Uterus (tissue), 3 donors: ENCODE measurements at regions not wholly inside any gene's neighbourhood (a gene's known extent, or its start where the extent isn't known, plus 50 kb on each side); places are given as distances from the start of the nearest gene placed in this dataset.
"Not testable (repeated sequence)": the region's sequence is repeated elsewhere in the genome, so short reads cannot be mapped to it uniquely, and the experiment has no call there.

Experiments
- DNase-seq, 2 donors: peaks; one replicate each; pipeline ENCODE4 v3.0.0-alpha.2; 2019 to 2020
- H3K27ac ChIP-seq, 2 donors: fragments of 200-600 bp; sonication (generic); 1 replicate in 1 of 2; 2 replicates in 1 of 2; pipeline ENCODE4 v1.5.1; 2016 to 2018
- H3K27me3 ChIP-seq, 2 donors: fragments of 200-600 bp; sonication (generic); one replicate each; pipeline ENCODE4 v1.5.1; 2018 to 2019; ENCODE audit warnings: control low read depth in 1 of 2
- H3K36me3 ChIP-seq, 2 donors: fragments of 200-600 bp; sonication (generic); one replicate each; pipeline ENCODE4 v1.5.1; 2019; ENCODE audit warnings: control low read depth in 1 of 2
- H3K4me1 ChIP-seq, 2 donors: fragments of 200-600 bp; sonication (generic); one replicate each; pipeline ENCODE4 v1.5.1; 2018 to 2019; ENCODE audit warnings: control low read depth in 1 of 2
- H3K4me3 ChIP-seq, 2 donors: fragments of 200-600 bp; sonication (generic); 1 replicate in 1 of 2; 2 replicates in 1 of 2; pipeline ENCODE4 v1.5.1; 2018 to 2019; ENCODE audit warnings: mild to moderate bottlenecking in 1 of 2
- H3K9me3 ChIP-seq, 2 donors: fragments of 200-600 bp; sonication (generic); one replicate each; pipeline ENCODE4 v1.5.1; 2019; ENCODE audit warnings: control low read depth in 1 of 2
- POLR2A ChIP-seq, 2 donors: fragments of 450-650 bp; IDR thresholded peaks; one replicate each; pipeline ENCODE4 v1.6.1; 2016; ENCODE audit warnings: antibody characterized with exemption in 2 of 2, mild to moderate bottlenecking in 1 of 2, moderate library complexity in 1 of 2
- intact Hi-C: fragments of 100-400 bp; cut with DNase I; formaldehyde crosslinking; loops from one replicate; pipeline ENCODE4 v1.15.1; 2023; ENCODE audit warnings: low total_unique reads
- TF ChIP-seq, protein P1 (sequence below), 4 experiments: fragments of 200-600 bp in 2 of 4; fragments of 450-650 bp in 2 of 4; sonication (generic) in 2 of 4; IDR thresholded peaks; one replicate each; pipeline ENCODE4 v1.5.1; 2016 to 2019; ENCODE audit warnings: antibody characterized with exemption in 4 of 4, mild to moderate bottlenecking in 2 of 4, moderate library complexity in 1 of 4
- donor health status: DM: yes; HTN: yes; CAD: no.

DNA sequence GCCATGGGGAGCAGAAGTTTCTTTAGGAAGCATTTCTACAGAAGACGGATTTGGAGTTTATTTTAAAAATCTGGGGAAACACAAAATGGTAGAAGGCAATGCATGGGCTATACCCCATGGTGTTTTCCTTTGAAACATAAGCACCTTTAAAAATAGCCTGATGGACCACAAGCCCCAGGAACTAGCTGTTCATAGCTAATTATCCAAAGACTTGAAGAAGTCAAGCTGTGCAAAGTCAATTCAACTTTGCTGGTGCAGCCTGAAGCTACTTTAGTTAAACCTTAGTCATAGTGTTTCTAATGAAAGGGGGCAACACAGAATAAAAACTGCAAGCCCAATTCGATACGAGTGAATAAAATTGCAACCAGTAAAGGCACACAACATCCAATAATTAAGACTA is 732.5 kb downstream of the GALC start:
- H3K9me3 ChIP-seq = no peaks in the 10 kb centered on the region
- H3K27ac ChIP-seq = no peak overlapping the region
- TF ChIP-seq, protein P1, sequence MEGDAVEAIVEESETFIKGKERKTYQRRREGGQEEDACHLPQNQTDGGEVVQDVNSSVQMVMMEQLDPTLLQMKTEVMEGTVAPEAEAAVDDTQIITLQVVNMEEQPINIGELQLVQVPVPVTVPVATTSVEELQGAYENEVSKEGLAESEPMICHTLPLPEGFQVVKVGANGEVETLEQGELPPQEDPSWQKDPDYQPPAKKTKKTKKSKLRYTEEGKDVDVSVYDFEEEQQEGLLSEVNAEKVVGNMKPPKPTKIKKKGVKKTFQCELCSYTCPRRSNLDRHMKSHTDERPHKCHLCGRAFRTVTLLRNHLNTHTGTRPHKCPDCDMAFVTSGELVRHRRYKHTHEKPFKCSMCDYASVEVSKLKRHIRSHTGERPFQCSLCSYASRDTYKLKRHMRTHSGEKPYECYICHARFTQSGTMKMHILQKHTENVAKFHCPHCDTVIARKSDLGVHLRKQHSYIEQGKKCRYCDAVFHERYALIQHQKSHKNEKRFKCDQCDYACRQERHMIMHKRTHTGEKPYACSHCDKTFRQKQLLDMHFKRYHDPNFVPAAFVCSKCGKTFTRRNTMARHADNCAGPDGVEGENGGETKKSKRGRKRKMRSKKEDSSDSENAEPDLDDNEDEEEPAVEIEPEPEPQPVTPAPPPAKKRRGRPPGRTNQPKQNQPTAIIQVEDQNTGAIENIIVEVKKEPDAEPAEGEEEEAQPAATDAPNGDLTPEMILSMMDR (IDR thresholded peaks at IDR 0.05) = no peak
- TF ChIP-seq POLR2A (IDR thresholded peaks at IDR 0.05) = no peak
- no peak overlapping the region for H3K4me3 ChIP-seq
- no peaks in the 10 kb centered on the region for H3K4me1 ChIP-seq
- intact Hi-C loops = no loop called here
- no peaks in the 10 kb centered on the region for H3K36me3 ChIP-seq
- DNase-seq = no peak
- no peaks in the 10 kb centered on the region for H3K27me3 ChIP-seq

DNA sequence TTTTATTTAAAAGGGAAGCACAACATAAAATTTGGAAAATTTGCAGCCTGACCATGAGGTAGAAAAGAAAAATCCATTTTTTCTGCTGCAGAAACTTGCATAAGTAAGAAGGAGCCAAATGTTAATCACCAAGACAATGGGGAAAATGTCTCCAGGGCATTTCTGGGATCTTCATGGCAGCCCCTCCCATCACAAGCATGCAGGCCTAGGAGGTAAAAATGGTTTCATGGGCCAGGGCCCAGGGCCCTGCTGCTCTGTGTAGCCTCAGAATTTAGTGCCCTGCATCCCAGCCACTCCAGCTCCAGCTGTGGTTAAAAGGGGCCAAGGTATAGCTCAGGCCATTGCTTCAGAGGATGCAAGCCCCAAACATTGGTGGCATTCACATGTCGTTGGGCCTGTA is 735.6 kb downstream of the GALC start:
- Histone ChIP-seq H3K27me3 (no peaks in the 10 kb centered on the region), H3K27ac (no peak overlapping the region), H3K36me3 (no peaks in the 10 kb centered on the region), H3K4me3 (no peak overlapping the region), H3K9me3 (no peaks in the 10 kb centered on the region), H3K4me1 (no peaks in the 10 kb centered on the region)
- no peak for DNase-seq
- intact Hi-C loops = no loop called here
- TF ChIP-seq POLR2A (IDR thresholded peaks at IDR 0.05) = no peak
- TF ChIP-seq, protein P1 (IDR thresholded peaks at IDR 0.05) = no peak

DNA sequence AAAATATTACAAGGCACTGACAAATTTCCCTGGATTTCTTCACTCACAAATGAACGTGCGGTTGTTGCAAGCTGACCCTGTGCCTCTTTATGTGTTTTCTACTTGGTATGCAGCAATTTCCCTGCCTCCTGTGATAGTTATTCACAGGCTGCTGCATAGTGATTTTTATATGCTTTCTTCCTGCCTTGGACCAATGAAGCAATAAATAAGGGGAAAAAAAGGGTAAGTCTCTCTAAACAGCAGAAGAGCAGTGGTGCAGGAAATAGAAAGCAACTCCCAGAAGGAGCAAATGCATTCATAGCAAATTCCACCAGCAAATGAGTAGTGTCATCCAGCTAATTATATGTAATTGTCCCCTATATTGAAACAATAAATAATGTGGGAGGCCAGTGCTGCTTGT is 737.9 kb downstream of the GALC start:
- DNase-seq = no peak
- Histone ChIP-seq H3K36me3 (no peaks in the 10 kb centered on the region), H3K27me3 (no peaks in the 10 kb centered on the region), H3K4me1 (no peaks in the 10 kb centered on the region), H3K27ac (no peak overlapping the region), H3K9me3 (no peaks in the 10 kb centered on the region), H3K4me3 (no peak overlapping the region)
- intact Hi-C loops = no loop called here
- no peak for TF ChIP-seq POLR2A (IDR thresholded peaks at IDR 0.05)
- TF ChIP-seq, protein P1 (IDR thresholded peaks at IDR 0.05) = no peak

DNA sequence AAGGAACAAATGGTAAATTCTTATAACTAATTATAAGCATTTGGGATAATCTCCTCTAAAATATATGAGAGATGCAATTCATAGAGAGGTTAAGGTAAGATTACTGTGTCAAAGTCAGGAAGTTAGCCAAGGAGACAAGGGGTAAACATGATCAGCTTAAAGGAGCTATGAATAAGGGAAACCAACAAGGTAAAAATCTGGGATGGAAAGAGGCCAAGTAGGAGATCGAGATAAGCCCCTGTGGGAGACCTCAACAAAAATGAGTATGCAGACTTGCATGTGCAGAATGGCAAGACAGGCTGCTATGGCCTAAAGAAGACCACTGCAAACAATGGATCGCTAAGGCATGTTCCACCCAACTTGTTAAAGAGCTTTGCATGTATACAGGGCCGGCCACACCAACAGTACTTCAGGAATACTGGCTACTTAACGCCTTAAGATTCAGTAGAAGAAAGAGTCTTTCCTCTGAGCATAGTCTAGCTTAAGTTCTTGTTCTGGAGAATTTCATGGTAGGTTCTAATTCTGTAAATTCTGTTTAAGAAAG is 738.6 kb downstream of the GALC start:
- no peak overlapping the region for H3K4me3 ChIP-seq
- no peaks in the 10 kb centered on the region for H3K4me1 ChIP-seq
- no peaks in the 10 kb centered on the region for H3K27me3 ChIP-seq
- DNase-seq = no peak
- TF ChIP-seq, protein P1 (IDR thresholded peaks at IDR 0.05) = no peak
- no peak for TF ChIP-seq POLR2A (IDR thresholded peaks at IDR 0.05)
- intact Hi-C loops = no loop called here
- no peak overlapping the region for H3K27ac ChIP-seq
- no peaks in the 10 kb centered on the region for H3K36me3 ChIP-seq
- no peaks in the 10 kb centered on the region for H3K9me3 ChIP-seq

DNA sequence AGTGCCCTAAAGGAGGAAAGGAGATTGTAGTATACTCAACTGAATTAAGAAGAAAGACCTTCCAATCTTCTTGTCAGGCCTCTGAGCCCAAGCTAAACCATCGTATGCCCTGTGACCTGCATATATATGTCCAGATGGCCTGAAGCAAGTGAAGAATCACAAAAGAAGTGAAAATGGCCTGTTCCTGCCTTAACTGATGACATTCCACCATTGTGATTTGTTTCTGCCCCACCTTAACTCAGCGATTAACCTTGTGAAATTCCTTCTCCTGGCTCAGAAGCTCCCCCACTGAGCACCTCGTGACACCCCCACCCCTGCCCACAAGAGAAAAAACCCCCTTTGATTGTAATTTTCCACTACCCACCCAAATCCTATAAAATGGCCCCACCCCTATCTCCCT is 739.2 kb downstream of the GALC start:
- H3K36me3 ChIP-seq, DNase-seq, H3K4me3 ChIP-seq, H3K4me1 ChIP-seq, H3K27ac ChIP-seq, intact Hi-C loops, H3K9me3 ChIP-seq, H3K27me3 ChIP-seq: not testable (repeated sequence)

DNA sequence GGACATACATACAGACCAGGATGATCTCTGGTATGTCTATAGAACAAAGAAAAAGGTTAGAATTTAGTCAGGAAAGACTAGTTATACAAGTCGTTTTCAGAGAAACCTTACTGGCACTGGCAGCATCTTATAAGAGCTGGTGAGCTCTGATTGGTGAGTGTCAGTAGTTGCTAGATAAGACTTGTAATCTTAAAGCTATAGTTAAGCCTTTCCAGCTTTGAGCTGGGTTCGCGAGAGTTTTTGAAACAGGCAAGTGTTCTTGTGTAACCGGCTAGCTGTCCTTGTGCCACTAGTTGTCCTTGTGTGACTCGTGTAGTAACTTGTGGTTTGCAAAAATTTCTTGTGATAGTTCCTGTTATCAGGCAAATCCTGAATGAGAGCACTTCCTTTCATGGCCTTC is 740.9 kb downstream of the GALC start:
- Histone ChIP-seq H3K27me3 (no peaks in the 10 kb centered on the region), H3K27ac (no peak overlapping the region), H3K4me1 (no peaks in the 10 kb centered on the region), H3K9me3 (no peaks in the 10 kb centered on the region), H3K36me3 (no peaks in the 10 kb centered on the region), H3K4me3 (no peak overlapping the region)
- no peak for DNase-seq
- TF ChIP-seq, protein P1 (IDR thresholded peaks at IDR 0.05) = no peak
- TF ChIP-seq POLR2A (IDR thresholded peaks at IDR 0.05) = no peak
- intact Hi-C loops = no loop called here
